ENCODE measurements at regions not wholly inside any gene's neighbourhood (a gene's known extent, or its start where the extent isn't known, plus 50 kb on each side); places are given as distances from the start of the nearest gene placed in this dataset.

GRCh38 chr6:71119560-71119959 is 162.7 kb upstream of the B3GAT2 start:
- Histone ChIP-seq H3K27ac (ENCODE audit: insufficient read length, low read depth, low read length) (no peak overlapping the region), H3K27me3 (ENCODE audit: insufficient read depth, low read length) (no peaks in the 10 kb centered on the region), H4K5ac (ENCODE audit: insufficient read length, low read depth, low read length) (no peak overlapping the region), H2AK5ac (ENCODE audit: insufficient read length, low read length) (no peak overlapping the region), H2BK20ac (ENCODE audit: low read depth, low read length, poor library complexity, severe bottlenecking) (no peak overlapping the region), H4K91ac (ENCODE audit: insufficient read length, low read depth, low read length) (no peak overlapping the region), H2BK15ac (ENCODE audit: low read depth, low read length) (no peak overlapping the region), H3K4ac (ENCODE audit: low read depth, low read length) (no peak overlapping the region), H2BK120ac (ENCODE audit: low read depth, low read length, poor library complexity, severe bottlenecking) (no peak overlapping the region), H3K79me2 (ENCODE audit: insufficient read depth, low read length) (no peaks in the 10 kb centered on the region), H3K4me2 (ENCODE audit: insufficient read depth, insufficient read length, low read length) (no peak overlapping the region), H2AFZ (ENCODE audit: low read length) (no peak overlapping the region), H4K8ac (replicated peaks; ENCODE audit: insufficient read length, low read depth, low read length) (no peak overlapping the region), H3T11ph (ENCODE audit: low read length) (no peak overlapping the region), H3K4me1 (ENCODE audit: insufficient read depth, low read length) (no peaks in the 10 kb centered on the region), H3K23ac (ENCODE audit: insufficient read length, low read depth, low read length) (no peak overlapping the region), H3K9me3 (ENCODE audit: control insufficient read depth, low read depth, low read length) (no peaks in the 10 kb centered on the region), H2BK12ac (ENCODE audit: insufficient read length, low read depth, low read length) (no peak overlapping the region), H3K9ac (ENCODE audit: extremely low read depth, insufficient read length, low read length) (no peak overlapping the region), H3K14ac (ENCODE audit: insufficient read depth, low read length) (no peak overlapping the region), H2BK5ac (ENCODE audit: insufficient read length, low read length) (no peak overlapping the region), H3K56ac (ENCODE audit: insufficient read length, low read depth, low read length) (no peak overlapping the region), H3K18ac (ENCODE audit: insufficient read length, low read depth, low read length) (no peak overlapping the region), H3K23me2 (ENCODE audit: insufficient read length, low read depth, low read length, poor library complexity, severe bottlenecking) (no peaks in the 10 kb centered on the region), H4K20me1 (ENCODE audit: control insufficient read depth, insufficient read depth, insufficient read length) (no peaks in the 10 kb centered on the region), H3K79me1 (ENCODE audit: insufficient read depth, low read depth, low read length, poor library complexity, severe bottlenecking) (no peaks in the 10 kb centered on the region)
- no CpG with 5 or more reads among the region's 1 CpG for WGBS (ENCODE audit: extremely low coverage, insufficient read length, low lambda C conversion rate)
- DNase-seq = no peak
- TF ChIP-seq CTCF (conservative IDR thresholded peaks at IDR 0.05) = no peak
- H3K36me3 Mint-ChIP-seq (ENCODE audit: insufficient read depth in 1 of 3, low read depth in 3 of 3) = no peaks in the 10 kb centered on the region; a peak in 2 of 7 replicates
- H3K27ac Mint-ChIP-seq = no peak overlapping the region
- H3K4me1 Mint-ChIP-seq = peaks cover 2% of the 10 kb centered on the region in 2 experiments
- peaks cover 0 to 3% of the 10 kb centered on the region in 2 experiments; a peak in 2 of 5 replicates for H3K9me3 Mint-ChIP-seq
- no peak overlapping the region for H3K4me3 Mint-ChIP-seq
- no peaks in the 10 kb centered on the region; the same call in 1 of the 2 replicates for H3K27me3 Mint-ChIP-seq (ENCODE audit: low read depth)
